Immature natural killer cell (primary cell): ENCODE measurements at regions not wholly inside any gene's neighbourhood (a gene's known extent, or its start where the extent isn't known, plus 50 kb on each side); places are given as distances from the start of the nearest gene placed in this dataset.

Experiments
- DNase-seq, 3 donors: peaks; one replicate each; pipeline ENCODE4 v3.0.0; 2022; ENCODE audit warnings: mixed read lengths in 1 of 3
- H3K27ac Mint-ChIP-seq, 6 donors: one replicate each; pipeline ENCODE4 v1.8.0; 2020; ENCODE audit warnings: mixed read lengths in 6 of 6, mild to moderate bottlenecking in 5 of 6, inconsistent platforms in 4 of 6, moderate library complexity in 3 of 6
- H3K27me3 Mint-ChIP-seq, 3 donors: one replicate each; pipeline ENCODE4 v1.8.0; 2020 to 2021; ENCODE audit warnings: low read depth in 3 of 3, mild to moderate bottlenecking in 3 of 3, mixed read lengths in 3 of 3, moderate library complexity in 3 of 3, inconsistent platforms in 1 of 3
- H3K36me3 Mint-ChIP-seq, 3 donors: one replicate each; pipeline ENCODE4 v1.8.0; 2020; ENCODE audit warnings: mixed read lengths in 3 of 3, inconsistent platforms in 2 of 3, mild to moderate bottlenecking in 2 of 3
- H3K4me1 Mint-ChIP-seq, 2 donors: one replicate each; pipeline ENCODE4 v1.8.0; 2020; ENCODE audit warnings: inconsistent platforms in 2 of 2, mild to moderate bottlenecking in 2 of 2, mixed read lengths in 2 of 2, moderate library complexity in 1 of 2
- H3K4me3 Mint-ChIP-seq, 5 donors: one replicate each; pipeline ENCODE4 v1.8.0; 2020; ENCODE audit warnings: mild to moderate bottlenecking in 5 of 5, mixed read lengths in 5 of 5, inconsistent platforms in 3 of 5, moderate library complexity in 3 of 5
- H3K9me3 Mint-ChIP-seq, 6 donors: one replicate each; pipeline ENCODE4 v1.8.0; 2020; ENCODE audit warnings: mild to moderate bottlenecking in 6 of 6, mixed read lengths in 6 of 6, inconsistent platforms in 4 of 6, moderate library complexity in 3 of 6

GRCh38 chr13:30091035-30091434 lies 216.3 kb downstream of the KATNAL1 start:
- no peak for DNase-seq
- H3K36me3 Mint-ChIP-seq, result peaks cover 0 to 3% (median 0%) of the 10 kb centered on the region in 3 donors
- H3K4me3 Mint-ChIP-seq, result no peak overlapping the region

DNA sequence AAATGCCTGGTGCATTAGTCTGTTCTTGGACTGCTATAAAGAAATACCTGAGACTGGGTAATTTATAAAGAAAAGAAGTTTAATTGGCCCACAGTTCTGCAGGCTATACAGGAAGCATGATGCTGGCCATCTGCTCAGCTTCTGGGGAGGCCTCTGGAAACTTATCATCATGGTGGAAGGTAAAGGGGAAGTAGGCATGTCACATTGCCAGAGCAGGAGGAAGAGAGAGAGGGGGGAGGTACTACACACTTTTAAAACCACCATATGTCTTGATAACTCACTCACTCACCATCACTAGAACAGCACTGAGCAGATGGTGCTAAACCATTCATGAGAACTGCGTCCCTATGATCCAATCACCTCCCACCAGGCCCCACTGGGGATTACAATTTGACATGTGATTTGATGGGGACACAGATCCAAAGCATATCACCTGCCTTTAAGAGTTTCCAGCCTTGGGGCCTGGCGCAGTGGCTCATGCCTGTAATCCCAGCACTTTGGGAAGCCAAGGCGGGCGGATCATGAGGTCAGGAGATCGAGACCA lies 219.0 kb downstream of the KATNAL1 start:
- H3K4me3 Mint-ChIP-seq, result no peak overlapping the region
- DNase-seq, result no peak
- peaks cover 1 to 17% of the 10 kb centered on the region in 2 donors for H3K4me1 Mint-ChIP-seq
- peaks cover 0 to 5% (median 0%) of the 10 kb centered on the region in 3 donors for H3K36me3 Mint-ChIP-seq
- no peaks in the 10 kb centered on the region for H3K9me3 Mint-ChIP-seq
- peaks cover 0 to 4% (median 0%) of the 10 kb centered on the region in 3 donors for H3K27me3 Mint-ChIP-seq
- no peak overlapping the region for H3K27ac Mint-ChIP-seq

More at GRCh38 chr13:30091035-30091434, 216.3 kb downstream of the KATNAL1 start:
- H3K27me3 Mint-ChIP-seq, result peaks cover 0 to 5% (median 0%) of the 10 kb centered on the region in 3 donors
- H3K27ac Mint-ChIP-seq, result no peak overlapping the region
- H3K9me3 Mint-ChIP-seq, result no peaks in the 10 kb centered on the region
- H3K4me1 Mint-ChIP-seq, result peaks cover 1 to 17% of the 10 kb centered on the region in 2 donors

DNA sequence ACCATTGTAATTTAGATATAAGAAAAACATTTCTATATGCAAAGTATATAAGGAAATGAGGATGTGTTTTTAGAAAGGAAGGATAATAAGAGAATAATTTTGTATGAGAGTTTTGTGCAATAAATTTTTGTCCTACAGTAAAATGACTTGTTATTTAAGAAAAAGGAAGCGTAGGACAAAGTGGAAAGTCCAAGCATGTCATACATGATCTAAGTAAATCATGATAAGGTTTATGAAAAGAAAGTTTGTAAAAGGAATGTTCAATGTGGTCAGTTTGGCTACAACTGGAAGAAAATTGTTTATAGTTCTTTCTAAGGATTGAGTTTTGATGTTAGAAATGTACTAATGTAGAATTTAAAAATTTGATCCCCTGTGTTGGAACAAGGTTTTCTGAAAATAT lies 222.3 kb downstream of the KATNAL1 start:
- peaks cover 0 to 6% (median 0%) of the 10 kb centered on the region in 3 donors for H3K36me3 Mint-ChIP-seq
- no peaks in the 10 kb centered on the region for H3K9me3 Mint-ChIP-seq
- H3K4me1 Mint-ChIP-seq, result no peaks in the 10 kb centered on the region
- H3K4me3 Mint-ChIP-seq, result no peak overlapping the region
- H3K27me3 Mint-ChIP-seq, result peaks cover 0 to 2% (median 0%) of the 10 kb centered on the region in 3 donors
- no peak for DNase-seq
- no peak overlapping the region for H3K27ac Mint-ChIP-seq

DNA sequence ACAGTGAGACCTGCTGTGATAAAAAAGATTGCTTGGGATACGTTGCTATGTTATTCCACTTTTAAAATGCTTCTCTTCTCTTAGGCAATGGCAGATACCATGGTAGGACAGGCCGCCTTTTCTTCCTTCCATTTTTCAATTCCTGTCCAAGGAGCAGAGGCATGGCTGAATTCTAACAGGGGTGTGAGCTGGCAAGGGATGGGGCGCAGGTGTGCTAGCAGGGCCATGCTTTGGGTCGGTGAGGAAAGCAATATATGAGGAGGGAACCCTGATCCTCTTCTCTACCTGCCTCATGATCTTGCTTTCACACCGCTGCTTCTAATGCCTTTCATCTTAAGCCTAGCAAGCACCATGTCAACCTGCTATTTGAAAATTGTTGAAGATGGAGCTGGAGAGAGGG lies 225.0 kb downstream of the KATNAL1 start:
- no peak overlapping the region for H3K4me3 Mint-ChIP-seq
- H3K9me3 Mint-ChIP-seq, result no peaks in the 10 kb centered on the region
- DNase-seq, result no peak
- H3K4me1 Mint-ChIP-seq, result no peaks in the 10 kb centered on the region
- peaks cover 0 to 2% (median 0%) of the 10 kb centered on the region in 3 donors for H3K27me3 Mint-ChIP-seq
- H3K36me3 Mint-ChIP-seq, result peaks cover 0 to 6% (median 0%) of the 10 kb centered on the region in 3 donors
- no peak overlapping the region for H3K27ac Mint-ChIP-seq

- Mint-ChIP-seq H3K4me1 (no peaks in the 10 kb centered on the region), H3K27me3 (peaks cover 0 to 2% (median 2%) of the 10 kb centered on the region in 3 donors), H3K4me3 (no peak overlapping the region), H3K27ac (no peak overlapping the region), H3K36me3 (peaks cover 0 to 3% (median 0%) of the 10 kb centered on the region in 3 donors), H3K9me3 (no peaks in the 10 kb centered on the region)
- DNase-seq, result no peak
Measured at GRCh38 chr13:30081331-30081730, 226.0 kb downstream of the KATNAL1 start.

DNA sequence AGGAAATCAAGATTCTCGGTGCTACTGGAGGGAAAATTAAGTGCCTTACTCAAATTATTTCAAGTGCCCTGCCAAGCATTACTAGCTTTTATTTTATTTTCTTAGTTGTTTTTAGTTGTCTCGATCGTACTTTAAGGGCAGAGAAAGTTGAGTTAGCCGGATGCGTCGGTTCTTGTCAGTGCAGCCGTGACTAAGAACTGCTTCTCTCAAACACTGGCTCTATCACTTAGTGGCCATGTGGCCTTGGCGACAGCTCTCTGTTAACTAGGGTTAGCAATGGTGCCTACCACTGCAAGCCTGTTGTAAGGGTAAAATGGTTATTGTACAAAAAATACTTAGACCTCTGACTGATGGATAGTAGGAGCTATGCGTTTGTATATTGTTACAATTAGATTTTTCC lies 227.8 kb downstream of the KATNAL1 start:
- H3K36me3 Mint-ChIP-seq, result peaks cover 0 to 3% (median 0%) of the 10 kb centered on the region in 3 donors
- no peaks in the 10 kb centered on the region for H3K9me3 Mint-ChIP-seq
- H3K4me3 Mint-ChIP-seq, result no peak overlapping the region
- H3K4me1 Mint-ChIP-seq, result no peaks in the 10 kb centered on the region
- H3K27me3 Mint-ChIP-seq, result peaks cover 0 to 2% (median 0%) of the 10 kb centered on the region in 3 donors
- H3K27ac Mint-ChIP-seq, result no peak overlapping the region
- DNase-seq, result no peak

GRCh38 chr13:30078059-30078458 lies 227.6 kb upstream of the UBL3 start:
- Mint-ChIP-seq H3K36me3 (no peaks in the 10 kb centered on the region), H3K27ac (no peak overlapping the region), H3K9me3 (no peaks in the 10 kb centered on the region), H3K4me3 (no peak overlapping the region), H3K27me3 (peaks cover 0 to 2% (median 0%) of the 10 kb centered on the region in 3 donors), H3K4me1 (no peaks in the 10 kb centered on the region)
- DNase-seq, result no peak

DNA sequence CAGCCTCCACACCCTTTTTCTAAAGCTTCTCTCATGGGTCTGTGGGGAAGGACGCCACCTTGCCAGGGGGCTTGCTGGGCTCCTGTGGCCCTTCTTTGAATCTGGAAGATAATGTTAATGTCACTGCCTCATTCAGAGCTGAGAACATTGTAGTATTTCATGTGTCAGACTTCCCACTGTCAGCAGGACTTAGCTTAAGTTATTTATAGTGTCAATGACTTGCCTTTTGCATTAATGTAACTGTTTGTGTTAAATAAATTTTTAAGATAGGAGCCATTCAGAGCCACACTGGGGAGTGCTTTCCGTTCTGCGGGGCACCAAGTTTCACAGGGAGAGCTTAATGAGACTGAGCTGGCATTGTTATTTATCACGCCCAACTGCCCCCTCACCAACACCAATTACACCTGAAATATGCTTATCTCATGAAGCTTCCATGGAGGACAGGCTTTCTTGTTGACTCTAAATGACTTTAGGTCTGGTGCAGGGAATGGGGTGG lies 226.9 kb upstream of the UBL3 start:
- no peaks in the 10 kb centered on the region for H3K4me1 Mint-ChIP-seq
- H3K36me3 Mint-ChIP-seq, result no peaks in the 10 kb centered on the region
- no peak overlapping the region for H3K4me3 Mint-ChIP-seq
- DNase-seq, result no peak
- H3K9me3 Mint-ChIP-seq, result no peaks in the 10 kb centered on the region
- no peak overlapping the region for H3K27ac Mint-ChIP-seq
- peaks cover 0 to 2% (median 0%) of the 10 kb centered on the region in 3 donors for H3K27me3 Mint-ChIP-seq

- H3K4me1 Mint-ChIP-seq, result no peaks in the 10 kb centered on the region
- no peaks in the 10 kb centered on the region for H3K9me3 Mint-ChIP-seq
- H3K36me3 Mint-ChIP-seq, result no peaks in the 10 kb centered on the region
- H3K27me3 Mint-ChIP-seq, result peaks cover 0 to 4% (median 0%) of the 10 kb centered on the region in 3 donors
- no peak overlapping the region for H3K27ac Mint-ChIP-seq
- no peak overlapping the region for H3K4me3 Mint-ChIP-seq
- no peak for DNase-seq
Measured at GRCh38 chr13:30074955-30075614, 224.7 kb upstream of the UBL3 start.

DNA sequence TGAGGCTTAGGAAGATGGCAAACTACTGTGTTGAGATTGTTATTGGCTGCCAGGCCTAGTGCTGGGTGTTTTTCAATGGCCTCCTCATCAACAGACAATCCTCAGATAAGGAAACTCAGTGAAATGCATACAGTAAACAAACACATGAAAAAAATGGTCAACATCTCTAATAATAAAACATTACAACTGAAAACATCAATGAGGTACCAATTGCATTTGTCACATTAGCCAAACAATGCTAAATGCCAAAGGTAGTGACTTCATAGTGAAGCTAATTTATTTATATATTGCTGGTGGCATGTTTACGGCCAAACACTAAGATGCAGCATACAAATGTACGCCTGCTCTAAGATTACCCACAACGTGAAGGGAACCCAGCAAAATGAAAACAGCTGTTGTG lies 224.0 kb upstream of the UBL3 start:
- Mint-ChIP-seq H3K4me1 (no peaks in the 10 kb centered on the region), H3K36me3 (no peaks in the 10 kb centered on the region), H3K9me3 (no peaks in the 10 kb centered on the region)

GRCh38 chr13:30072818-30073186 lies 222.4 kb upstream of the UBL3 start:
- H3K27me3 Mint-ChIP-seq, result peaks cover 0 to 4% (median 0%) of the 10 kb centered on the region in 3 donors
- no peak overlapping the region for H3K4me3 Mint-ChIP-seq
- no peak overlapping the region for H3K27ac Mint-ChIP-seq
- H3K36me3 Mint-ChIP-seq, result no peaks in the 10 kb centered on the region
- no peak for DNase-seq
- H3K9me3 Mint-ChIP-seq, result no peaks in the 10 kb centered on the region
- no peaks in the 10 kb centered on the region for H3K4me1 Mint-ChIP-seq

More for the DNA sequence above, 224.0 kb upstream of the UBL3 start:
- no peak overlapping the region for H3K27ac Mint-ChIP-seq
- H3K27me3 Mint-ChIP-seq, result peaks cover 0 to 4% (median 0%) of the 10 kb centered on the region in 3 donors
- H3K4me3 Mint-ChIP-seq, result no peak overlapping the region
- no peak for DNase-seq

DNA sequence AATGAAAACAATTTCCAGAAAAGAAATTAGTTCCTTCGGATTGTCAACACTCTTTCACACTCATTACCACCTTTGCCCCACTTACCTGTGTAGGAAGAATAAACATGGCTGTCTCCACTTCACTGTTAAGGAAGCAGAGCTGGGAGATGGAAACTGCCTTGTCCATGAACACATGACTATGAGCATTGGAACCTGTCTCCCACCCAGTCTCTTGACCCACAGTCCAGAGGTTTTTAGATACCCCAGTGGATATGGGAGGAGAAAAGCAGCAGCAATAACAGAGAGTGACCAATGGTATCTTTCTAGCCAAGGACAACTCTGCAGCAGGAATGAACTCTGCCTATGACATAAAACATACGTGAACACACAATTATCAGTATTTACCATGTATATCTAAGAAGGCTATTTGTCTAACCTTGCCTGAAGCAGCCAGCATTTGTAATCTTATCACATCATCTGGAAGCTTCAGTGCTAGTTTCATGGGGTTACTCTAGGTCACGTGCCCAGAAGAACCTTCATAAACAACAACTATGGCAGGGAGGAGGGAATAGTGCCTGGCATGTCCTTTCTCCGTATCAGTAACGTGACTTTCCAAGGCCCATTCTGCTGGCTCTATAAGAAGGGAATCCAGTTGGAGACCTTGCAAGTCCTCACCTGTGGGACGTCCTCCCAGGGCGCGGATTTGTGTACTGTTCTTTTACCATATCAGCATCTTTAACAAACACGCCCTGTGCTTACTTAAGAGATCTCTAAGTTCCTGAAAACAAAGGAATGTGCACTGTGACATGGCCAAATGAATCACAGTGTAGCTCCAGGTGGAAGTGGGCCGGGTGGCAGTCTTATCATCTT lies 221.8 kb upstream of the UBL3 start:
- DNase-seq, result no peak
- Mint-ChIP-seq H3K9me3 (no peaks in the 10 kb centered on the region), H3K27me3 (peaks cover 0 to 4% (median 0%) of the 10 kb centered on the region in 3 donors), H3K36me3 (no peaks in the 10 kb centered on the region), H3K27ac (no peak overlapping the region), H3K4me1 (no peaks in the 10 kb centered on the region), H3K4me3 (no peak overlapping the region)

DNA sequence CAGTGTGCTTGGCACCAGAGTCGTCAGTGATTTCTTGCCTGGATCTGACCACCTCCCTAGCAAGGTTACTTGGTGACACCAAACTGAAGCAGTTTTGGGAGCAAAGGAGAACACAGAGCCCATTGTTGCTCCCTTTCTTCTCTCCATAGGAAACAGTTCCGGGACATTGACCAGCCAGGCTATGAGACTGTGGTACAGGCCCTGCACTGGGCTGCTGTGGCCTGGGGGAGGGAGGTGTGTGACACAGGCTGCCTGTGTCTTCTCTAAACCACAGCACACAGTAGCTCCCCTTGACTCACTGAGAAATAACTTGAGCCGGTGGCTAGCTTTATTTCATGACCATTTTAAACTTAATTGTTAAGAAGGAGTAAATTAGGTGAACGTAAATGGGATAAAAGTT lies 214.8 kb upstream of the UBL3 start:
- Mint-ChIP-seq H3K4me3 (no peak overlapping the region), H3K36me3 (no peaks in the 10 kb centered on the region), H3K27ac (no peak overlapping the region), H3K9me3 (no peaks in the 10 kb centered on the region), H3K27me3 (peaks cover 2 to 5% (median 2%) of the 10 kb centered on the region in 3 donors), H3K4me1 (no peaks in the 10 kb centered on the region)
- DNase-seq, result no peak

GRCh38 chr13:30063892-30064291 lies 213.5 kb upstream of the UBL3 start:
- Mint-ChIP-seq H3K4me3 (no peak overlapping the region), H3K4me1 (no peaks in the 10 kb centered on the region)

More at GRCh38 chr13:30063892-30064291, 213.5 kb upstream of the UBL3 start:
- peaks cover 0 to 3% (median 0%) of the 10 kb centered on the region in 3 donors for H3K36me3 Mint-ChIP-seq
- H3K9me3 Mint-ChIP-seq, result peaks cover 0 to 6% (median 0%) of the 10 kb centered on the region in 6 donors
- no peak overlapping the region for H3K27ac Mint-ChIP-seq
- H3K27me3 Mint-ChIP-seq, result peaks cover 2 to 5% (median 5%) of the 10 kb centered on the region in 3 donors
- no peak for DNase-seq
